H9 (cell line): ENCODE measurements at regions not wholly inside any gene's neighbourhood (a gene's known extent, or its start where the extent isn't known, plus 50 kb on each side); places are given as distances from the start of the nearest gene placed in this dataset.

Experiments
- DNase-seq: peaks from one replicate; pipeline ENCODE4 v3.0.0-alpha.2; 2017
- H2AFZ ChIP-seq: one replicate; pipeline ENCODE4 v1.6.1; 2013; ENCODE audit warnings: mild to moderate bottlenecking, low read length, control low read depth, moderate library complexity
- H2AK5ac ChIP-seq: 2 replicates; pipeline ENCODE4 v1.6.1; 2013; ENCODE audit warnings: low read length, control low read depth, mixed read lengths; ENCODE audit not compliant: insufficient read length
- H2BK120ac ChIP-seq: one replicate; pipeline ENCODE4 v1.6.1; 2013; ENCODE audit warnings: low read depth, mild to moderate bottlenecking, low read length, control low read depth, inconsistent platforms; ENCODE audit not compliant: poor library complexity, severe bottlenecking
- H2BK12ac ChIP-seq: 2 replicates; pipeline ENCODE4 v1.6.1; 2013; ENCODE audit warnings: low read length, control low read depth, mixed read lengths, low read depth; ENCODE audit not compliant: insufficient read length
- H2BK15ac ChIP-seq: 2 replicates; pipeline ENCODE4 v1.6.1; 2013; ENCODE audit warnings: low read depth, low read length, control low read depth
- H2BK20ac ChIP-seq: one replicate; pipeline ENCODE4 v1.6.1; 2013; ENCODE audit warnings: low read depth, mild to moderate bottlenecking, low read length, control low read depth, inconsistent platforms; ENCODE audit not compliant: poor library complexity, severe bottlenecking
- H2BK5ac ChIP-seq: 2 replicates; pipeline ENCODE4 v1.6.1; 2013; ENCODE audit warnings: low read length, control low read depth, mixed read lengths; ENCODE audit not compliant: insufficient read length
- H3K14ac ChIP-seq: 2 replicates; pipeline ENCODE4 v1.6.1; 2013; ENCODE audit warnings: low read length, control low read depth; ENCODE audit not compliant: insufficient read depth
- H3K18ac ChIP-seq: 2 replicates; pipeline ENCODE4 v1.6.1; 2013; ENCODE audit warnings: low read depth, mild to moderate bottlenecking, mixed read lengths, low read length, control low read depth; ENCODE audit not compliant: insufficient read length
- H3K23ac ChIP-seq: 2 replicates; pipeline ENCODE4 v1.6.1; 2013; ENCODE audit warnings: low read length, control low read depth, mixed read lengths, low read depth; ENCODE audit not compliant: insufficient read length
- H3K23me2 ChIP-seq: 2 replicates; pipeline ENCODE4 v1.6.1; 2013; ENCODE audit warnings: low read depth, mild to moderate bottlenecking, mixed read lengths, low read length, control low read depth; ENCODE audit not compliant: insufficient read length, poor library complexity, severe bottlenecking
- H3K27ac ChIP-seq: 2 replicates; pipeline ENCODE4 v1.5.1; 2013; ENCODE audit warnings: low read length, control low read depth, mixed read lengths, low read depth; ENCODE audit not compliant: insufficient read length
- H3K27me3 ChIP-seq: 2 replicates; pipeline ENCODE4 v1.6.1; 2013; ENCODE audit warnings: low read length, control low read depth, inconsistent platforms; ENCODE audit not compliant: insufficient read depth
- H3K4ac ChIP-seq: 2 replicates; pipeline ENCODE4 v1.6.1; 2013; ENCODE audit warnings: low read depth, mild to moderate bottlenecking, control low read depth, inconsistent platforms, low read length, moderate library complexity
- H3K4me1 ChIP-seq: 2 replicates; pipeline ENCODE4 v1.6.1; 2013; ENCODE audit warnings: low read length, control low read depth, inconsistent platforms; ENCODE audit not compliant: insufficient read depth
- H3K4me2 ChIP-seq: 2 replicates; pipeline ENCODE4 v1.6.1; 2013; ENCODE audit warnings: low read length, control low read depth, mixed read lengths; ENCODE audit not compliant: insufficient read length, insufficient read depth
- H3K56ac ChIP-seq: 2 replicates; pipeline ENCODE4 v1.6.1; 2013; ENCODE audit warnings: low read depth, mild to moderate bottlenecking, mixed read lengths, low read length, control low read depth; ENCODE audit not compliant: insufficient read length
- H3K79me1 ChIP-seq: 2 replicates; pipeline ENCODE4 v1.6.1; 2013; ENCODE audit warnings: low read depth, mild to moderate bottlenecking, moderate library complexity, low read length, control low read depth, inconsistent platforms; ENCODE audit not compliant: insufficient read depth, poor library complexity, severe bottlenecking
- H3K79me2 ChIP-seq: 2 replicates; pipeline ENCODE4 v1.6.1; 2013; ENCODE audit warnings: low read length, control low read depth, inconsistent platforms; ENCODE audit not compliant: insufficient read depth
- H3K9ac ChIP-seq: 2 replicates; pipeline ENCODE4 v1.6.1; 2013; ENCODE audit warnings: low read length, control low read depth, mixed read lengths; ENCODE audit not compliant: insufficient read length; ENCODE audit errors: extremely low read depth
- H3K9me3 ChIP-seq: one replicate; pipeline ENCODE4 v1.6.1; 2013; ENCODE audit warnings: low read depth, low read length, inconsistent platforms; ENCODE audit not compliant: control insufficient read depth
- H3T11ph ChIP-seq: one replicate; pipeline ENCODE4 v1.6.1; 2013; ENCODE audit warnings: mild to moderate bottlenecking, low read length, control low read depth, inconsistent platforms
- H4K20me1 ChIP-seq: one replicate; pipeline ENCODE4 v1.6.1; 2013; ENCODE audit not compliant: control insufficient read depth, insufficient read length, insufficient read depth
- H4K5ac ChIP-seq: 2 replicates; pipeline ENCODE4 v1.6.1; 2013; ENCODE audit warnings: low read depth, mild to moderate bottlenecking, mixed read lengths, low read length, control low read depth; ENCODE audit not compliant: insufficient read length
- H4K8ac ChIP-seq: replicated peaks from 2 replicates; pipeline ENCODE4 v1.6.1; 2013; ENCODE audit warnings: low read length, control low read depth, mixed read lengths, low read depth; ENCODE audit not compliant: insufficient read length
- H4K91ac ChIP-seq: 2 replicates; pipeline ENCODE4 v1.6.1; 2013; ENCODE audit warnings: low read depth, mild to moderate bottlenecking, moderate library complexity, mixed read lengths, low read length, control low read depth; ENCODE audit not compliant: insufficient read length
- H3K27ac Mint-ChIP-seq, 3 experiments: 2 replicates in 2 of 3; 3 replicates in 1 of 3; pipeline ENCODE4 v1.8.0; 2020 to 2021; ENCODE audit warnings: mixed read lengths in 3 of 3, mild to moderate bottlenecking in 1 of 3, moderate library complexity in 1 of 3
- H3K27me3 Mint-ChIP-seq: 2 replicates; pipeline ENCODE4 v1.8.0; 2021; ENCODE audit warnings: low read depth, mild to moderate bottlenecking, moderate library complexity, mixed read lengths
- H3K36me3 Mint-ChIP-seq, 3 experiments: 2 replicates in 2 of 3; 3 replicates in 1 of 3; pipeline ENCODE4 v1.8.0; 2020 to 2021; ENCODE audit warnings: low read depth in 3 of 3, mixed read lengths in 3 of 3; ENCODE audit not compliant: insufficient read depth in 1 of 3
- H3K4me1 Mint-ChIP-seq, 2 experiments: 2 replicates each; pipeline ENCODE4 v1.8.0; 2020; ENCODE audit warnings: mixed read lengths in 2 of 2
- H3K4me3 Mint-ChIP-seq, 2 experiments: 2 replicates in 1 of 2; 3 replicates in 1 of 2; pipeline ENCODE4 v1.8.0; 2020 to 2021; ENCODE audit warnings: mild to moderate bottlenecking in 2 of 2, mixed read lengths in 2 of 2, moderate library complexity in 1 of 2
- H3K9me3 Mint-ChIP-seq, 2 experiments: 2 replicates in 1 of 2; 3 replicates in 1 of 2; pipeline ENCODE4 v1.8.0; 2020; ENCODE audit warnings: mild to moderate bottlenecking in 2 of 2, mixed read lengths in 2 of 2, moderate library complexity in 1 of 2
- WGBS: extraction: QIAGEN DNeasy Blood & Tissue Kit; methylation state at CpG from one replicate; pipeline ENCODE4 v1.1.7; 2013; ENCODE audit warnings: missing lambda C conversion rate, low lambda C conversion rate, mixed read lengths; ENCODE audit not compliant: insufficient read length; ENCODE audit errors: extremely low coverage; 5-methylcytosine and 5-hydroxymethylcytosine counted together
- TF ChIP-seq, protein P1 (sequence below): fragments of 200-600 bp; sonication (generic); conservative IDR thresholded peaks from 3 replicates; pipeline ENCODE4 v1.8.0; 2021; ENCODE audit warnings: antibody characterized with exemption, mild to moderate bottlenecking

DNA sequence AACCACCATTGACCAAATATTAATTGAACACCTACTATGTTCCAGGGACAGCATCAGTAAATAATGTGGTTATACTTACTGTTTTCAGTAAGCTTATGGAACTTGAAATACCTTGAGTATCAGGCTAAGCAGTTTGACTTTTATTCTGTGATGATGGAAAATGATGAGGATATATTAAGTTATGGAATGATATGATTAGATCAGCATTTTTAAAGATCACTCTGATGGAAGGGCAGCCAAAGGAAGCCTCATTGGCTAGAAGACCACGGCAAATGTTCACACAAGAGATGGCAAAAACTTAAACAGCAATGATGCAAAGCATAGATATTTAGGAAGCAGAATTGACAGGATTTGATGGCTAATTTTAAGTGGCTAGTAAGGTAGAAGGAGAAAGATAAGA lies 266.9 kb upstream of the DPP10 start:
- no peaks in the 10 kb centered on the region for H4K20me1 ChIP-seq
- no peak overlapping the region for H3K14ac ChIP-seq
- no peak overlapping the region for H3K23ac ChIP-seq
- H3K56ac ChIP-seq = no peak overlapping the region
- no peaks in the 10 kb centered on the region for H3K27me3 ChIP-seq
- Mint-ChIP-seq H3K4me1 (no peaks in the 10 kb centered on the region), H3K36me3 (no peaks in the 10 kb centered on the region), H3K27ac (no peak overlapping the region), H3K4me3 (no peak overlapping the region), H3K27me3 (peaks cover 3% of the 10 kb centered on the region), H3K9me3 (no peaks in the 10 kb centered on the region)
- no peak overlapping the region for H2AFZ ChIP-seq
- no peak overlapping the region for H4K91ac ChIP-seq
- H3K23me2 ChIP-seq = no peaks in the 10 kb centered on the region
- TF ChIP-seq, protein P1, sequence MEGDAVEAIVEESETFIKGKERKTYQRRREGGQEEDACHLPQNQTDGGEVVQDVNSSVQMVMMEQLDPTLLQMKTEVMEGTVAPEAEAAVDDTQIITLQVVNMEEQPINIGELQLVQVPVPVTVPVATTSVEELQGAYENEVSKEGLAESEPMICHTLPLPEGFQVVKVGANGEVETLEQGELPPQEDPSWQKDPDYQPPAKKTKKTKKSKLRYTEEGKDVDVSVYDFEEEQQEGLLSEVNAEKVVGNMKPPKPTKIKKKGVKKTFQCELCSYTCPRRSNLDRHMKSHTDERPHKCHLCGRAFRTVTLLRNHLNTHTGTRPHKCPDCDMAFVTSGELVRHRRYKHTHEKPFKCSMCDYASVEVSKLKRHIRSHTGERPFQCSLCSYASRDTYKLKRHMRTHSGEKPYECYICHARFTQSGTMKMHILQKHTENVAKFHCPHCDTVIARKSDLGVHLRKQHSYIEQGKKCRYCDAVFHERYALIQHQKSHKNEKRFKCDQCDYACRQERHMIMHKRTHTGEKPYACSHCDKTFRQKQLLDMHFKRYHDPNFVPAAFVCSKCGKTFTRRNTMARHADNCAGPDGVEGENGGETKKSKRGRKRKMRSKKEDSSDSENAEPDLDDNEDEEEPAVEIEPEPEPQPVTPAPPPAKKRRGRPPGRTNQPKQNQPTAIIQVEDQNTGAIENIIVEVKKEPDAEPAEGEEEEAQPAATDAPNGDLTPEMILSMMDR = no peak
- H2BK5ac ChIP-seq = no peak overlapping the region
- no peak overlapping the region for H3K27ac ChIP-seq
- H3K9me3 ChIP-seq = no peaks in the 10 kb centered on the region
- no peak overlapping the region for H3T11ph ChIP-seq
- DNase-seq = no peak
- no peaks in the 10 kb centered on the region for H3K79me2 ChIP-seq
- H2BK20ac ChIP-seq = no peak overlapping the region
- no peak overlapping the region for H2BK15ac ChIP-seq
- H3K9ac ChIP-seq = no peak overlapping the region
- no peak overlapping the region for H4K5ac ChIP-seq
- no peaks in the 10 kb centered on the region for H3K79me1 ChIP-seq
- no peak overlapping the region for H2AK5ac ChIP-seq
- no peak overlapping the region for H3K4ac ChIP-seq
- H2BK120ac ChIP-seq = no peak overlapping the region
- no peak overlapping the region for H2BK12ac ChIP-seq
- no peak overlapping the region for H3K4me2 ChIP-seq
- no peaks in the 10 kb centered on the region for H3K4me1 ChIP-seq
- WGBS = no CpG with 5 or more reads among the region's 1 CpG
- no peak overlapping the region for H4K8ac ChIP-seq
- H3K18ac ChIP-seq = no peak overlapping the region
